Hepatocyte (in vitro differentiated cells): ENCODE measurements at regions not wholly inside any gene's neighbourhood (a gene's known extent, or its start where the extent isn't known, plus 50 kb on each side); places are given as distances from the start of the nearest gene placed in this dataset.

Source experiments
- DNase-seq: peaks from one replicate; pipeline ENCODE4 v3.0.0-alpha.2; 2016; ENCODE audit warnings: low spot score
- H2AFZ ChIP-seq: fragments of 200-600 bp; sonication (generic); 2 replicates; pipeline ENCODE4 v1.6.0; 2016; ENCODE audit warnings: antibody characterized with exemption, mild to moderate bottlenecking
- H3K27ac ChIP-seq: fragments of 200-600 bp; sonication (generic); 2 replicates; pipeline ENCODE4 v1.5.1; 2016; ENCODE audit warnings: mild to moderate bottlenecking
- H3K27me3 ChIP-seq: fragments of 200-600 bp; sonication (generic); 2 replicates; pipeline ENCODE4 v1.6.1; 2016
- H3K36me3 ChIP-seq: fragments of 200-600 bp; sonication (generic); replicated peaks from 2 replicates; pipeline ENCODE4 v1.5.1; 2016; ENCODE audit warnings: low read depth; ENCODE audit not compliant: insufficient read depth
- H3K4me1 ChIP-seq: fragments of 200-600 bp; sonication (generic); 2 replicates; pipeline ENCODE4 v1.5.1; 2016; ENCODE audit warnings: mild to moderate bottlenecking, moderate library complexity; ENCODE audit not compliant: insufficient read depth
- H3K4me2 ChIP-seq: fragments of 200-600 bp; sonication (generic); 2 replicates; pipeline ENCODE4 v1.6.0; 2016
- H3K4me3 ChIP-seq: fragments of 200-600 bp; sonication (generic); 2 replicates; pipeline ENCODE4 v1.5.1; 2016; ENCODE audit warnings: mild to moderate bottlenecking
- H3K79me2 ChIP-seq: fragments of 200-600 bp; sonication (generic); 2 replicates; pipeline ENCODE4 v1.6.0; 2017; ENCODE audit warnings: mild to moderate bottlenecking
- H3K9me2 ChIP-seq: fragments of 200-600 bp; sonication (generic); replicated peaks from 2 replicates; pipeline ENCODE4 v1.6.0; 2017; ENCODE audit warnings: mild to moderate bottlenecking; ENCODE audit not compliant: insufficient read depth
- H3K9me3 ChIP-seq: fragments of 200-600 bp; sonication (generic); 2 replicates; pipeline ENCODE4 v1.5.1; 2016; ENCODE audit warnings: low read depth, mild to moderate bottlenecking
- H4K20me1 ChIP-seq: fragments of 200-600 bp; sonication (generic); 2 replicates; pipeline ENCODE4 v1.6.0; 2016; ENCODE audit warnings: mild to moderate bottlenecking; ENCODE audit not compliant: insufficient read depth, poor library complexity, severe bottlenecking
- CTCF ChIP-seq: fragments of 200-600 bp; sonication (generic); IDR thresholded peaks from 2 replicates; pipeline ENCODE4 v1.5.1; 2016; ENCODE audit warnings: antibody characterized with exemption, mild to moderate bottlenecking; ENCODE audit not compliant: poor library complexity
- EZH2 ChIP-seq: fragments of 200-600 bp; sonication (generic); IDR thresholded peaks from 2 replicates; pipeline ENCODE4 v1.6.1; 2016; ENCODE audit warnings: antibody characterized with exemption, mild to moderate bottlenecking, borderline replicate concordance
- EZH2phosphoT487 ChIP-seq: fragments of 200-600 bp; sonication (generic); IDR thresholded peaks from one replicate; pipeline ENCODE4 v1.6.1; 2018; ENCODE audit warnings: antibody characterized with exemption, mild to moderate bottlenecking, low read depth, moderate library complexity; ENCODE audit not compliant: unreplicated experiment, severe bottlenecking
- WGBS: methylation state at CpG from one replicate; pipeline ENCODE4 v1.1.6; 2016; ENCODE audit warnings: low lambda C conversion rate; ENCODE audit errors: missing lambda C conversion rate; 5-methylcytosine and 5-hydroxymethylcytosine counted together

GRCh38 chr13:69600811-69601210 is 506.8 kb upstream of the ATXN8OS start:
- Histone ChIP-seq H3K4me2 (no peak overlapping the region), H3K27me3 (no peaks in the 10 kb centered on the region), H3K27ac (no peak overlapping the region), H3K79me2 (no peaks in the 10 kb centered on the region), H3K36me3 (no peaks in the 10 kb centered on the region), H3K4me3 (no peak overlapping the region), H4K20me1 (no peaks in the 10 kb centered on the region), H3K9me3 (no peaks in the 10 kb centered on the region), H3K9me2 (no peaks in the 10 kb centered on the region), H2AFZ (no peak overlapping the region), H3K4me1 (no peaks in the 10 kb centered on the region)
- no peak for DNase-seq
- TF ChIP-seq EZH2 (no peak), EZH2phosphoT487 (no peak), CTCF (no peak)
- WGBS, result 40% methylated on average over 3 of the region's 3 CpGs

GRCh38 chr13:69597088-69597487 is 510.5 kb upstream of the ATXN8OS start:
- 78% methylated on average over 5 of the region's 5 CpGs for WGBS
- H3K4me1 ChIP-seq, result no peaks in the 10 kb centered on the region
- TF ChIP-seq CTCF, result no peak
- no peak overlapping the region for H3K4me3 ChIP-seq
- H3K27me3 ChIP-seq, result no peaks in the 10 kb centered on the region
- no peaks in the 10 kb centered on the region for H3K9me2 ChIP-seq
- H3K9me3 ChIP-seq, result no peaks in the 10 kb centered on the region
- no peak overlapping the region for H3K27ac ChIP-seq
- no peak for DNase-seq
- H3K79me2 ChIP-seq, result no peaks in the 10 kb centered on the region
- H4K20me1 ChIP-seq, result no peaks in the 10 kb centered on the region
- no peak overlapping the region for H2AFZ ChIP-seq
- H3K4me2 ChIP-seq, result no peak overlapping the region
- no peaks in the 10 kb centered on the region for H3K36me3 ChIP-seq

- TF ChIP-seq EZH2phosphoT487, result no peak
- TF ChIP-seq EZH2, result no peak
- Histone ChIP-seq H3K36me3 (no peaks in the 10 kb centered on the region), H3K4me3 (no peak overlapping the region), H4K20me1 (no peaks in the 10 kb centered on the region), H3K79me2 (no peaks in the 10 kb centered on the region), H3K27ac (no peak overlapping the region), H3K9me2 (no peaks in the 10 kb centered on the region), H3K27me3 (no peaks in the 10 kb centered on the region), H2AFZ (no peak overlapping the region), H3K4me2 (no peak overlapping the region), H3K9me3 (no peaks in the 10 kb centered on the region), H3K4me1 (no peaks in the 10 kb centered on the region)
- 52% methylated on average over 1 of the region's 1 CpG for WGBS
- no peak for DNase-seq
Measured at GRCh38 chr13:69595181-69595580, 512.4 kb upstream of the ATXN8OS start.

- Histone ChIP-seq H3K36me3 (no peaks in the 10 kb centered on the region), H3K9me2 (no peaks in the 10 kb centered on the region), H3K4me2 (no peak overlapping the region), H3K27ac (no peak overlapping the region), H3K4me1 (no peaks in the 10 kb centered on the region), H3K79me2 (no peaks in the 10 kb centered on the region), H4K20me1 (no peaks in the 10 kb centered on the region), H3K9me3 (no peaks in the 10 kb centered on the region), H3K27me3 (no peaks in the 10 kb centered on the region), H2AFZ (no peak overlapping the region), H3K4me3 (no peak overlapping the region)
- TF ChIP-seq CTCF, result no peak
- no peak for TF ChIP-seq EZH2phosphoT487
- TF ChIP-seq EZH2, result no peak
- DNase-seq, result no peak
- 60% methylated on average over 2 of the region's 2 CpGs for WGBS
Measured at GRCh38 chr13:69591437-69591836, 516.2 kb upstream of the ATXN8OS start.
